PC-3 (cell line): ENCODE measurements at regions not wholly inside any gene's neighbourhood (a gene's known extent, or its start where the extent isn't known, plus 50 kb on each side); places are given as distances from the start of the nearest gene placed in this dataset.
A peak's percentile ranks its signal among the peaks of the same experiment; 100 is the strongest.

ENCODE experiments used
- ATAC-seq: fragments of 200-7000 bp; cut with Tn5 transposase; 2 replicates; pipeline ENCODE4 v1.9.1; 2020; ENCODE audit warnings: mild to moderate bottlenecking, moderate library complexity
- BruUV-seq: library from RNA; stranded (reverse); fragments of 400-500 nt; replicated peaks from 2 replicates; lab custom pipeline; 2021; lab: Mats Ljungman, UMichigan
- CTCF ChIA-PET: fragments of 300-600 bp; sonication (Branson Sonifier 250); formaldehyde crosslinking; loops from one replicate; lab custom pipeline; 2022; ENCODE audit warnings: antibody characterized with exemption; lab: Charles Lee
- POLR2A ChIA-PET: fragments of 300-600 bp; sonication (Branson Sonifier 250); formaldehyde crosslinking; loops from one replicate; lab custom pipeline; 2022; ENCODE audit warnings: antibody characterized with exemption; ENCODE audit not compliant: unreplicated experiment; lab: Charles Lee
- DNase-seq: peaks from one replicate; pipeline ENCODE4 v3.0.0-alpha.2; 2015
- H2AFZ ChIP-seq: fragments of 300-600 bp; sonication (generic); 2 replicates; pipeline ENCODE4 v1.6.0; 2016; ENCODE audit warnings: antibody characterized with exemption, low read length
- H3F3A ChIP-seq: fragments of 300-600 bp; sonication (generic); one replicate; pipeline ENCODE4 v1.6.0; 2017; ENCODE audit warnings: antibody characterized with exemption, low read length, control low read depth, mild to moderate bottlenecking; ENCODE audit not compliant: unreplicated experiment
- H3K27ac ChIP-seq: fragments of 300-600 bp; sonication (generic); 2 replicates; pipeline ENCODE4 v1.5.1; 2016; ENCODE audit warnings: mild to moderate bottlenecking, low read length
- H3K27me3 ChIP-seq: fragments of 300-600 bp; sonication (generic); 2 replicates; pipeline ENCODE4 v1.6.1; 2016; ENCODE audit warnings: low read length, mixed read lengths
- H3K36me3 ChIP-seq: fragments of 300-600 bp; sonication (generic); 2 replicates; pipeline ENCODE4 v1.6.1; 2016; ENCODE audit warnings: low read depth, mixed run types, low read length, mixed read lengths
- H3K4me1 ChIP-seq: fragments of 300-600 bp; sonication (generic); 2 replicates; pipeline ENCODE4 v1.5.1; 2016; ENCODE audit warnings: low read length; ENCODE audit not compliant: insufficient read depth
- H3K4me2 ChIP-seq: fragments of 300-600 bp; sonication (generic); 2 replicates; pipeline ENCODE4 v1.6.0; 2016; ENCODE audit warnings: low read length
- H3K4me3 ChIP-seq: fragments of 300-600 bp; sonication (generic); 2 replicates; pipeline ENCODE4 v1.5.1; 2016; ENCODE audit warnings: mild to moderate bottlenecking, low read length, mixed read lengths
- H3K79me2 ChIP-seq: fragments of 300-600 bp; sonication (generic); 2 replicates; pipeline ENCODE4 v1.6.1; 2017; ENCODE audit warnings: low read length, mixed read lengths
- H3K9ac ChIP-seq: fragments of 300-600 bp; sonication (generic); 2 replicates; pipeline ENCODE4 v1.6.0; 2016; ENCODE audit warnings: mild to moderate bottlenecking, low read length
- H3K9me2 ChIP-seq: fragments of 300-600 bp; sonication (generic); replicated peaks from 2 replicates; pipeline ENCODE4 v1.6.1; 2016; ENCODE audit warnings: mixed run types, low read length, mixed read lengths
- H3K9me3 ChIP-seq: fragments of 300-600 bp; sonication (generic); 2 replicates; pipeline ENCODE4 v1.6.1; 2016; ENCODE audit warnings: low read length, mixed read lengths
- H4K20me1 ChIP-seq: fragments of 300-600 bp; sonication (generic); 2 replicates; pipeline ENCODE4 v1.6.1; 2016; ENCODE audit warnings: low read length, mixed read lengths
- EZH2 ChIP-seq: fragments of 300-600 bp; sonication (generic); IDR thresholded peaks from one replicate; pipeline ENCODE4 v1.6.1; 2017; ENCODE audit warnings: antibody characterized with exemption, mild to moderate bottlenecking, low read length; ENCODE audit not compliant: unreplicated experiment
- EZH2phosphoT487 ChIP-seq: fragments of 300-600 bp; sonication (generic); IDR thresholded peaks from 2 replicates; pipeline ENCODE4 v1.6.1; 2018; ENCODE audit warnings: mild to moderate bottlenecking, antibody characterized with exemption, low read length, borderline replicate concordance
- intact Hi-C: fragments of 100-400 bp; cut with micrococcal nuclease; formaldehyde crosslinking; loops from 2 replicates; pipeline ENCODE4 v1.9.0; 2023
- TF ChIP-seq, protein P1 (sequence below): fragments of 300-600 bp; sonication (generic); conservative IDR thresholded peaks from 2 replicates; pipeline ENCODE4 v1.5.1; 2017; ENCODE audit warnings: antibody characterized with exemption, low read depth, mild to moderate bottlenecking, low read length

- no peak overlapping the region for H3K9ac ChIP-seq
- H3F3A ChIP-seq: no peaks in the 10 kb centered on the region
- ChIA-PET CTCF (no interaction called here), POLR2A (no interaction called here)
- no peak overlapping the region for H3K27ac ChIP-seq
- no peaks in the 10 kb centered on the region for H3K27me3 ChIP-seq
- ATAC-seq: no peak
- DNase-seq: no peak
- intact Hi-C loops: no loop called here
- H2AFZ ChIP-seq: no peak overlapping the region
- no peaks in the 10 kb centered on the region for H3K36me3 ChIP-seq
- H4K20me1 ChIP-seq: no peaks in the 10 kb centered on the region
- no peak overlapping the region for H3K4me2 ChIP-seq
- BruUV-seq: no TSS peak
- H3K79me2 ChIP-seq: no peaks in the 10 kb centered on the region
- H3K9me3 ChIP-seq: no peaks in the 10 kb centered on the region
- H3K9me2 ChIP-seq: no peaks in the 10 kb centered on the region
- H3K4me1 ChIP-seq: no peaks in the 10 kb centered on the region
- TF ChIP-seq EZH2 (no peak), EZH2phosphoT487 (no peak)
- TF ChIP-seq, protein P1, sequence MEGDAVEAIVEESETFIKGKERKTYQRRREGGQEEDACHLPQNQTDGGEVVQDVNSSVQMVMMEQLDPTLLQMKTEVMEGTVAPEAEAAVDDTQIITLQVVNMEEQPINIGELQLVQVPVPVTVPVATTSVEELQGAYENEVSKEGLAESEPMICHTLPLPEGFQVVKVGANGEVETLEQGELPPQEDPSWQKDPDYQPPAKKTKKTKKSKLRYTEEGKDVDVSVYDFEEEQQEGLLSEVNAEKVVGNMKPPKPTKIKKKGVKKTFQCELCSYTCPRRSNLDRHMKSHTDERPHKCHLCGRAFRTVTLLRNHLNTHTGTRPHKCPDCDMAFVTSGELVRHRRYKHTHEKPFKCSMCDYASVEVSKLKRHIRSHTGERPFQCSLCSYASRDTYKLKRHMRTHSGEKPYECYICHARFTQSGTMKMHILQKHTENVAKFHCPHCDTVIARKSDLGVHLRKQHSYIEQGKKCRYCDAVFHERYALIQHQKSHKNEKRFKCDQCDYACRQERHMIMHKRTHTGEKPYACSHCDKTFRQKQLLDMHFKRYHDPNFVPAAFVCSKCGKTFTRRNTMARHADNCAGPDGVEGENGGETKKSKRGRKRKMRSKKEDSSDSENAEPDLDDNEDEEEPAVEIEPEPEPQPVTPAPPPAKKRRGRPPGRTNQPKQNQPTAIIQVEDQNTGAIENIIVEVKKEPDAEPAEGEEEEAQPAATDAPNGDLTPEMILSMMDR: no peak; the same call in 1 of the 2 replicates
- no peak overlapping the region for H3K4me3 ChIP-seq
Measured at GRCh38 chr7:13352677-13353076, 636.8 kb downstream of the ETV1 start.

DNA sequence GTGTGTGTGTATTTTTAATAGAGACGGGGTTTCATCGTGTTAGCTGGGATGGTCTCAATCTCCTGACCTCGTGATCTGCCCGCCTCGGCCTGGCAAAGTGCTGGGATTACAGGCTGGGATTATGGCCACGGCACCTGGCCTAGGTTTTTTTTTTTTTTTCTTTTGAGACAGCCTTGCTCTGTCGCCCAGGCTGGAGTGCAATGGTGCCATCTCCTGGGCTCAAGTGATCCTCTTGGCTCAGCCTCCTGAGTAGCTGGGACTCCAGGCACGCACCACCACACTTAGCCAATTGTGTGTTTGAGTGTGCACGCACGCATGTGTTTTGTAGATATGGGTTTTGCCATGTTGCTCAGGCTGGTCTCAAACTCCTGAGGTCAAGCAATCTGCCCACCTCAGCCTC is 629.8 kb downstream of the ETV1 start:
- Histone ChIP-seq H4K20me1 (no peaks in the 10 kb centered on the region), H3K27ac (no peak overlapping the region), H3K4me3 (no peak overlapping the region), H3K9ac (no peak overlapping the region), H3K36me3 (no peaks in the 10 kb centered on the region), H3F3A (no peaks in the 10 kb centered on the region), H3K79me2 (no peaks in the 10 kb centered on the region), H3K4me1 (no peaks in the 10 kb centered on the region), H3K4me2 (no peak overlapping the region), H3K9me2 (no peaks in the 10 kb centered on the region), H2AFZ (no peak overlapping the region), H3K27me3 (no peaks in the 10 kb centered on the region), H3K9me3 (no peaks in the 10 kb centered on the region)
- peak; percentile 4 for DNase-seq
- no peak for ATAC-seq
- TF ChIP-seq, protein P1: 0 out of 2 replicates have a peak, but pooled peaks have one; percentile 26
- no peak for TF ChIP-seq EZH2
- TF ChIP-seq EZH2phosphoT487: no peak
- ChIA-PET CTCF (interaction anchor here (0.7 kb wide), 1 partner anchor 837 kb away, joined by 5 read pairs; no protein-coding TSS in a partner anchor), POLR2A (no interaction called here)
- intact Hi-C loops: loop anchor here (1.0 kb wide), 1 partner anchor 77 kb away; no protein-coding TSS in a partner anchor
- BruUV-seq: no TSS peak

GRCh38 chr7:13386741-13387140 is 602.7 kb downstream of the ETV1 start:
- CTCF ChIA-PET: no interaction called here
- Histone ChIP-seq H3F3A (no peaks in the 10 kb centered on the region), H3K4me2 (no peak overlapping the region), H4K20me1 (no peaks in the 10 kb centered on the region), H3K4me3 (no peak overlapping the region), H3K9ac (no peak overlapping the region), H3K4me1 (no peaks in the 10 kb centered on the region), H3K36me3 (no peaks in the 10 kb centered on the region), H3K27ac (no peak overlapping the region), H3K27me3 (no peaks in the 10 kb centered on the region), H3K79me2 (no peaks in the 10 kb centered on the region), H2AFZ (no peak overlapping the region), H3K9me2 (no peaks in the 10 kb centered on the region), H3K9me3 (no peaks in the 10 kb centered on the region)
- DNase-seq (no peak), ATAC-seq (no peak)
- TF ChIP-seq, protein P1: no peak
- TF ChIP-seq EZH2 (no peak), EZH2phosphoT487 (no peak)
- POLR2A ChIA-PET: no interaction called here
- intact Hi-C loops: no loop called here
- BruUV-seq: no TSS peak
